ENCODE measurements at regions not wholly inside any gene's neighbourhood (a gene's known extent, or its start where the extent isn't known, plus 50 kb on each side); places are given as distances from the start of the nearest gene placed in this dataset.

GRCh38 chr22:19621373-19622060 lies 92.8 kb upstream of the SEPTIN5 start:
- no peak for DNase-seq (ENCODE audit: low spot score)

GRCh38 chr22:19622061-19622441 lies 92.3 kb upstream of the SEPTIN5 start:
- no peak for DNase-seq (ENCODE audit: low spot score)

DNA sequence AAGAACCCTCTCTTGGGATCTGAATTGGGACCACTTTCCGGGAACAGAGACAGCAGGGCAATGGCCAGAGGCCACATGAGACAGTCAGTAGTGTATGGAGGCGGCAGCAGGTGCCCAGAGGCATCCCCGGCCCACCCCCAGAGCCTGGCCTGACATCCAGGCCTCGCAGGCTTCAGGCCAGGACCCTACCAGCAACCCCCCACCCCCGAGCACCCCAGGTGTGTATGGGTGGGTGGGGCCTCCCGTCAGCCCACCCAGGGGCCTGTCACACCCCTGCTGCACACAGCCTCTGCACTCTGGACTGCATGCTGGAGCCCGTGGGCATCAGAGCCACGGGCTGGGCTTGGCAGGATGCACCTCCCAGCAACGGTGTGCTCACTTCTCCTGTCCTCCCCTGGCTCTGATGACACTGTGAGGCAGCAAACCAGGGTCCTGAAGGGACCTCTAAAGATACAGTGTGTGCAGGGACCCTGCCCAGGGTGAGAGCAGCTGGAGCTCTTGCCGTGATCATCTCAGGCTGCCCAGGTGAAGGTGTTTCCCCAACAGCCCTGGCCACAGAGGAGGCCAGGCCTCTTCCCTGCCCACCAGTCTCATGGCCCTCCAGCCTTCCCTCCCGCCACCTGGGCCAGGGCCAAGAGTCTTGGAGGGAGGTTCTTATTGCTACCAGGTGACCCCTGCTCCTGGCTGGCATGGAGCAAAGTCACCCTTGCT lies 88.8 kb upstream of the SEPTIN5 start:
- no peak for DNase-seq (ENCODE audit: low spot score)

- DNase-seq (ENCODE audit: low spot score): no peak
Measured at GRCh38 chr22:19626042-19626587, 88.2 kb upstream of the SEPTIN5 start.

DNA sequence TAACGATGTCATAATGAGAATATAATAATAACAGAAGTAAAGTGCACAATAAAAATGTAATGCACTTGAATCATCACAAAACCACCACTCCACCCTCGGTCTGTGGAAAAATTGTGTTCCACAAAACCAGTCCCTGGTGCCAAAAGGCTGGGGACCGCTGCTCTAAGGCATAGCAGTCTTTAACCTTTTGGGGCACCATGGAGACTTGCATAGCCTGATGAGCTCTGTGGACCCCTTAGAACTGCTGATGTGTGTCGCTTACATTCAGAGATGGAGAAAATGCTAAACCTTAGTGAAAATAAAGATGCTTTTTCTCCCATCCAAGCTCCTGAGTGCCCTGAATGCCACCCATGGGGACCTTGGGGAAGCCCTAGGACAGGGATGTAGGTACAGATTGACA lies 87.6 kb upstream of the SEPTIN5 start:
- no peak for DNase-seq (ENCODE audit: low spot score)

GRCh38 chr22:19628038-19628776 lies 86.1 kb upstream of the SEPTIN5 start:
- no peak for DNase-seq (ENCODE audit: low spot score)

DNA sequence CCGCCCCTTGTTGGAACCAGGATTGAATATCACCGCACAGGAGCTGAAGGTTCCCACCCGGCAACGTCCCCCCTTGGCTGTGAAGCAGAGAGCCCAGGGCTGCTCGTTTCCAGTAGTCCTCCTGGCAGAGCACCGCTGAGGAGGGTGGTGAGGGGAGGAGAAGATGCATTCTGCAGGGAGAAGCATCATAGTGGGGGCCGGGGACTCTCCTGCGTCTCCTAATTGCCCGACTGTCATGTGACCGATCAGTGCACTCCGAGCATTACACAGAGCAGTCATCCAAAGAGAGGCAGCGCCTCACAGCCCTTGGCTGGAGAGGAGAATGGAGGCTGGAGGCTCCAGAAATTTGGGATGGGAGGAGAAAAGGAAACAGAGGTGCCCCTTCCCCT lies 85.0 kb upstream of the SEPTIN5 start:
- DNase-seq (ENCODE audit: low spot score): no peak

- DNase-seq (ENCODE audit: low spot score): peak; percentile 69
Measured at GRCh38 chr22:19629720-19630419, 84.4 kb upstream of the SEPTIN5 start.

- DNase-seq (ENCODE audit: low spot score): no peak
Measured at GRCh38 chr22:19630614-19631013, 83.7 kb upstream of the SEPTIN5 start.

DNA sequence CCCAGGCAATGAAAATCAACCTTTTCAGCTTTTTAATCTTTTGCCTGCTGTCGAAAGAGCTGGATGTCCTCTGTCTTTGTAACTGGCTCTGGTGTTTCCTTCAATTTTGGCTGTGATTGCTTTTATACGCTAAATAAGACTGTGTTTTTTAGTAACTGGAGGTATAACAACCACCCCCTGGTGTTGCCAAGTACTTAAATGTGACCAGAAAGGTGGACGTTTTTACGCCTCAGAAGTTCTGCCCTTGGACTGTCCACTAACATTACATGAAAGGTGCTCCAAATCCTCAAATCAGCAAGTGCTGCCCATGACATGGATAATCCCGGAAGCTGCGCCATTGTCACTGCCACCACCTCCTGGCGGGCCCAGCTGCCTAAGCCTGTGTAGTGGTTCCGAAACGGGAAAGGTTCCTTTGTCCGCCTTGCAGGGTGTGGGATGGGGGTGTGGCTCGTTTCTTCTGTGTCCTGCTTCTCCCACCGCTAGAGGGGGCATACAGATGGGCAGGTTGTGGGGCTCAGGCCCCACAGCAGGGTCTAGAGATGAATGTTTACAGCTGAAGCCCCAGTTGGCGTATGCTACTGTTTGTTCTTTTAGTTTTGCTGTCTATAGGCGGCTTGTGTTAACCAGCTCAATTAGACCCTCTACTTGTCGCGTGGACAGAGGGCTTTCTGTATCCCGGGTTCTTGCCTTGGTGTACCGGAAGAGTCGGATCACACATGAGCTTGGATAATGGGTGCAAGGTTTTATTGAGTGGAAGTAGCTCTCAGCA lies 82.2 kb upstream of the SEPTIN5 start:
- DNase-seq (ENCODE audit: low spot score): peak; percentile 29

DNA sequence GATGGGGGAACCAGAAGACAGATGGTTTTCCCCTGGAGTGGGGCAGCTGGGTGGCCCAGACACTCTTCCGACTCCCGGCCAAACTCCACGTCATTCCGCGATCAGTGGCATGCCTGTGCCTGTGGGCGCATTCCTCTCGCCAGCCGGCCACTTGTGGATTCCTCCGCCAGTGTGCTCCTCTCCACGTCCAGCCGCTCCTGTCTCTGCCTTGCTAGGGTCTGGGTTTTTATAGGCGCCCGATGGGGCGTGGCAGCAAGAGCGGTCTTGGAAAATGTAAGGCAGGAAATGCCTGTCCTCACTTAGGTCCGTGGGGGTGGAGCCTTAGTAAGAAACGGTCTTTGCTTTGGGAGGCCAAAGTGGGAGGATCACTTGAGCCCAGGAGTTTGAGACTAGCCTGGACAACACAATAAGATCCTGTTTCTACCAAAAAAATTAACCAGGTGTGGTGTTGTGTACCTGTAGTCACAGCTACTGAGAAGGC lies 81.6 kb upstream of the SEPTIN5 start:
- no peak for DNase-seq (ENCODE audit: low spot score)

DNA sequence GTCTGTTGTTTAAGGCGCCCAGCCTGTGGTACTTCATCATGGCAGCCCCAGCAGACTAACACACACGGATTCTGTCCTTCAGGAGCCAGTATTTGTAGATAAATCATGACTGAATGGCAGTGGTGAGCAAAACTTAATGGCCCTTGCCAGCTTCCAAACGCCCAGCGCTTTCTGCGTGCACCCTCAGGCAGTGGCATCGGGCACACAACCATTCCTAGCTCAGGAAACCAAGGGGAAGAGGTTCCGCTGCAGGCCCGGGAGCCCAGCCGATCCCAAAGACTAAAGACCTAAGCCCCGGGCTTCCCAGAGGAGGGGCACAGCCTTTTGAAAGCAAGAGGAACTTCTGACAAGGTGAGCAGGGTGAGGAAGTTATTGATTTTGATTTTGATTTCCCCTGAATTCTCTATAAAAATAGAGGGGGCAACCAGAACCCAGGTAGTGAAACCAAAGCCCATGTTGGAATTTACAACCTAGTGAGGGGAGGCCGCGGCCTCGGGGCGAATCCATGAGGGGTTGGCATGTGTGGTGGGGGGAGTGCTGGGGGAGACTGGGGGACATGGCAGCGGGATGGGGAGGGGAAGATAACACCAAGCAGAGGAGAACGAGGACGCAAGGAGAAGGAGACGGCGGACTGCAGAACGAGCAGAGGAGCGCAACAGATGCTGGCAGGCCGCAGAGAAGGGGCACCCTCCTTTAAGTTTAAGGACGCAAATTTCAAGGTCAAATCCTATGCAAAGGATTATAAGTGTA lies 79.9 kb upstream of the SEPTIN5 start:
- no peak for DNase-seq (ENCODE audit: low spot score)

DNA sequence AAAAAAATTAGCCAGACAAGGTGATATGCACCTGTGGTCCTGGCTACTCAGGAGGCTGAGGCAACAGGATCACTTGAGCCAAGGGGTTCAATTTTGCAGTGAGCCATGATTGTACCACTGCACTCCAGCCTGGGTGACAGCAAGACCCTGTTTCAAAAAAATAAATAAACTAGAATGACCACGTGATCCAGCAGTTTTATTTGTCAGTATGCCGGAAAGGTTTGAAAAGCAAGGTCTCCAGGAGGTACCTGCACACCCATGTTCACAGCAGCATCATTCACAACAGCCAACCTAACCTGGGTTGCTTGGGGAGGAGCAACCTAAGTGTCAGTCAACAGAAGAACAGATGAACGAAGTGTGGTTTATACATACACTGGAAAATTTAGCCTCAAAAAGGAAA lies 78.7 kb upstream of the SEPTIN5 start:
- DNase-seq (ENCODE audit: low spot score): no peak

- DNase-seq (ENCODE audit: low spot score): no peak
Measured at GRCh38 chr22:19636696-19637407, 77.5 kb upstream of the SEPTIN5 start.

- no peak for DNase-seq (ENCODE audit: low spot score)
Measured at GRCh38 chr22:19637408-19638281, 76.7 kb upstream of the SEPTIN5 start.

GRCh38 chr22:19638282-19639015 lies 75.9 kb upstream of the SEPTIN5 start:
- no peak for DNase-seq (ENCODE audit: low spot score)

- no peak for DNase-seq (ENCODE audit: low spot score)
Measured at GRCh38 chr22:19639610-19640135, 74.6 kb upstream of the SEPTIN5 start.

- DNase-seq (ENCODE audit: low spot score): no peak
Measured at GRCh38 chr22:19640306-19640705, 74.0 kb upstream of the SEPTIN5 start.

Data from LoVo (cell line).